ENCODE measurements at regions not wholly inside any gene's neighbourhood (a gene's known extent, or its start where the extent isn't known, plus 50 kb on each side); places are given as distances from the start of the nearest gene placed in this dataset.
"Not testable (repeated sequence)": the region's sequence is repeated elsewhere in the genome, so short reads cannot be mapped to it uniquely, and the experiment has no call there.

- not testable (repeated sequence) for TF ChIP-seq CTCF (IDR thresholded peaks at IDR 0.05; ENCODE audit: insufficient read depth, low read length, poor library complexity, severe bottlenecking); EZH2phosphoT487 (conservative IDR thresholded peaks at IDR 0.05; ENCODE audit: low read length)
These were observed 712.4 kb downstream of the JRKL start for GRCh38 chr11:97102180-97102579.
